G401 (cell line): ENCODE measurements at regions not wholly inside any gene's neighbourhood (a gene's known extent, or its start where the extent isn't known, plus 50 kb on each side); places are given as distances from the start of the nearest gene placed in this dataset.
"Not testable (repeated sequence)": the region's sequence is repeated elsewhere in the genome, so short reads cannot be mapped to it uniquely, and the experiment has no call there.

Experiments
- DNase-seq: peaks from one replicate; pipeline ENCODE4 v3.0.0-alpha.2; 2015; ENCODE audit warnings: low spot score
- in situ Hi-C: cut with HindIII; loops from 2 replicates; pipeline ENCODE4 v1.10.0; 2016; ENCODE audit warnings: low sequenced_read_pairs, mixed read lengths

DNA sequence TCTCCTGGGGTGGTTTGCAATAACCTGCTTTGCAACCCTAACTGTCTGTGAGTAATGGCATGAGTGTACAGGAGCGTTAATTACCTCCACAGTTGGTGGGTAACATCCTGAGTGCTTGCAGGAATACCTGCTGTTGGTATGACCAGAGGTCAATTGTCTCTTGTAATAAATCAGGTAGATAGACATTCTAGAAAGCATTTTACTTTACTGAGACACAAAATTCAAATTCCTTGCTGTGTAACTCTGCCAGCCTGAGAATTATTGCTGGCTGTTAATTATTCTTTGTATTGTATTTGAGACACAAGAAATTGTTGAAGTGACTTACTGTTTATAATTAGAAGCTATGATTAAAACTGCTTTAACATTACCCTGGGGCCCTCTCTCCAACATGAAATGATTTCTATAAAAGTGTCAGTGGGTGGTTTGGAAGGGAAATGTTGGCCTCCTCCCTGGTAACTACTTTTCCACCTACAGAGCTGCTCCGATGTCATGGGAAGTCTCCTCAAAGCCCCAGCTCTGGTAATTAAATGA lies 150.8 kb upstream of the ADCY2 start:
- in situ Hi-C loops = no loop called here
- DNase-seq = no peak

DNA sequence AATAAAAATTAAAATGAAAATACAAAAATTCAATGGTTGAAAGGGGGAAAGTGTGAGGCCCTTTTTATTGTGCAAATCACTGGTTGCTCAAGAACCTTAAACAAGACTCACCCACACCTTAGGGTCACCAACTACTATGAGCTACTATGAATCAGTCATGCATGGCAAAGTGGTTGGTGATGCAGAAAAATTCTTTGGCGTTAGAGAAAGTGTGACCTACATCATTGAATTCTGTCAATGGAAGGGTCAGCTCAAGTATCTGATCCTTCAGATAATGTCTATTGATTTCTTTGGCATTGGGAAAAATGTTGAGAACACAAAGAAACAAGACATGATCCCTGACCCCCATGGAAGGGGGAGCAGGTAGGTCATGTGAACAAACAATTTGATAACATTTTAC lies 149.7 kb upstream of the ADCY2 start:
- in situ Hi-C loops = no loop called here
- no peak for DNase-seq

DNA sequence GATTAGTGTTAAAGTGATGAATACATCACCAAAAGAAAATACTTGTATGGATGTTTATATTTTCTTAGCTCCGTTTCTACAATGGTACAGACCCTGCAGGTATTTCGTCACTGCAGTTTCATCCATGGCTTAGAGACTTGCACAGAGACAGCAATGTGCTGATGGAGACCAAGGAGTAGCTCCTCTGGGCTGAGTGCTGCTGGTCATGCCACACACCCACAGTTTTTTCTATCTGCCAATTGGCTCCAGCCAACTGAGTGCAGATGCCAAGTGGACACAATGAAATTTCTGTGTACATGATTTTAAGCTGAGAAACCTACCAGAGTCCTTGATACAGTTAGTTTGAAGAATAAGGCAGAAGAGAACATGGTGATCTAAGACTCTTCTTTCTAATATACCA lies 145.9 kb upstream of the ADCY2 start:
- in situ Hi-C loops = no loop called here
- no peak for DNase-seq

DNA sequence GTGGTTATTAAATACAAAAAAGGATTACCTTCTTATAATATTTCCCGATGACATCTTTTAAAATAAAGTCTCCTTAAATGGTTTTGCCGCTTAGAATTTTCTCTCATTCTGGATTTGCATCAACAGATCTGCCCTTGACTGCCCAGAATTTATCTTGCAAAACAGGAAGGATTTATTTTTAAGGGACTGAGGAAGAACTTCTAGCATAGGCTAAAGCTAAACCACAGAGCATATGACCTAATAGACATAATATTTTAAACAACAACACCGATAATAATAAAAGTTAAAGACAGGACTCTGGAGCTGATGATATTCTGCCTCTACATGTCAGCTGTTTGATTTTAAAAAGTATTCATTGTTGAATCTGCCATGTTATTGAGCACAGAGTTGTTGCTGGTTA lies 145.3 kb upstream of the ADCY2 start:
- DNase-seq = no peak
- in situ Hi-C loops = no loop called here

DNA sequence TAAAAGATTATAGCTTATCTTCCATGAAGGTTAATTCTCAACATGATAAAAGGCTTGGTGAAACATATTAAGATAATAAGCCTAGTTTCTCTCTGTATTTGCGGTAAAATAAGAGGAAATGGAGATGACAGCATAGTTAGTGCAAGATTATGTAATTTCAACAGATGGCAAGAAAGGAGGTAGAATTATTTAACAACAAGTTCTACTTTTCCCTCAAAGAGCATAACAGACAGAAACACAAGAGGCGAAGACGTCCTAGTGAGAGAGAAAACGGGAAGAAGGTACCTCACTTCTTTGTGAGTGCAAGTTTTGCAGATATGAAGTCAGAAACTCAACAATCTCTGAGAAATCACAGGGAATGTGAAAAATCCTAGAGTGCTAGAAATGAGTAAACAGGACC lies 144.8 kb upstream of the ADCY2 start:
- in situ Hi-C loops = no loop called here
- DNase-seq = no peak

DNA sequence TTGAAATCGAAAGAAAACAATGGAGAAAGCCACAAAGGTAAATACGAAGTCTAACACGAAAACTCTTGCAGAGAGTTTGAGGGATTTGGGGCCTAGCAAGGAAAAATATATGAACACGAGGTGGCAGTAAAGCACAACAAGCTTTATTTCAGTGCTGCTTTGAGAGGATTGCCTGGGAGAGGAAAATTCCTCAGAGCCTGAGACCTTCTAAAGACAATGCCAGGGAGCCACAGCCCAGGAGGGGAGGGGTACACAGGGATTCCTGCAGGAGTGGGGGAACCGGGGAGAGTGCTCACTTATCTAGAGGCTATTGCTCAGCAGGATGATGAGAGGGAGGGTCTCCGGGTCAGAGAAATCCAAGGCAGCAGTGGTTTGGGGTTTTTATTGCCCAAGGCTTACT lies 134.9 kb upstream of the ADCY2 start:
- DNase-seq = peak; percentile 44
- in situ Hi-C loops = no loop called here

DNA sequence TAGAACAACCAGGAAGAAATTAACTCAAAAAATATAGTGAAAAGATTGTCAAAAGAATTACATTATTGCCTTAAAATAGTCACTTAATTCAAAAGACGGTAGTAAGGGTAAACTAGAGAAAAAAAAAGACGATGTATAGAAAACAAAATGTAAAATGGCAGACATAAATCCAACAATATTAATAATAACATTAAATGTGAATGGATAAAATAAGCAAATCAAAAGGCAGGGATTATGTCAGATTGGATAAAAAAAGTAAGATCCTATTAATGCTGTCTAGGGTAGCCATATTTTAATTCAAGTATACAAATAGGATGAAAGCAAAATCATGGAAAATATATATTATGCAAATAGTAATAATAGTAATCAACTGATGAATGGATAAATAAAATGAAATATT lies 134.0 kb upstream of the ADCY2 start:
- in situ Hi-C loops = no loop called here
- DNase-seq = no peak

DNA sequence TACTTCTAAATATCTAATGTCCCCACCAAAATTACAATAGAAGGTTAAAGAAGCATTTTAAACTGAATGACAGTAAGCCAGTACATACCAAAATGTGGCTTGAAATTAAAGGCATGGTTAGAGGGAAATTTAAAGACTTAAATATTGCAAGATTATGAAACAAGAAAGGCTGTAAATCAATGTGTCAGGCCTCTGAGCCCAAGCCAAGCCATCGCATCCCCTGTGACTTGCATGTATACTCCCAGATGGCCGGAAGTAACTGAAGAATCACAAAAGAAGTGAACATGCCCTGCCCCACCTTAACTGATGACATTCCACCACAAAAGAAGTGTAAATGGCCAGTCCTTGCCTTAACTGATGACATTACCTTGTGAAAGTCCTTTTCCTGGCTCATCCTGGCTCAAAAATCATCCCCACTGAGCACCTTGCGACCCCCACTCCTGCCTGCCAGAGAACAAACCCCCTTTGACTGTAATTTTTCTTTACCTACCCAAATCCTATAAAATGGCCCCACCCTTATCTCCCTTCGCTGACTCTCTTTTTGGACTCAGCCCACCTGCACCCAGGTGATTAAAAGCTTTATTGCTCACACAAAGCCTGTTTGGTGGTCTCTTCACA lies 132.4 kb upstream of the ADCY2 start:
- DNase-seq, in situ Hi-C loops: not testable (repeated sequence)

DNA sequence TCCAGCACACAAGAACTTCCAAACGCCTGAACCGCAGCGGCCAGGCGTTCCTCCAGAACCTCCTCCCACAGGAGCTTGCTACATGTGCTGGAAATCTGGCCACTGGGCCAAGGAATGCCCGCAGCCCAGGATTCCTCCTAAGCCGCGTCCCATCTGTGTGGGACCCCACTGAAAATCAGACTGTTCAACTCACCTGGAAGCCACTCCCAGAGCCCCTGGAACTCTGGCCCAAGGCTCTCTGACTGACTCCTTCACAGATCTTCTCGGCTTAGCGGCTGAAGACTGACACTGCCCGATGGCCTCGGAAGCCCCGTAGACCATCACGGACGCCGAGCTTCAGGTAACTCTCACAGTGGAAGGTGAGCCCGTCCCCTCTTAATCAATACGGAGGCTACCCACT lies 130.2 kb upstream of the ADCY2 start:
- in situ Hi-C loops, DNase-seq: not testable (repeated sequence)

DNA sequence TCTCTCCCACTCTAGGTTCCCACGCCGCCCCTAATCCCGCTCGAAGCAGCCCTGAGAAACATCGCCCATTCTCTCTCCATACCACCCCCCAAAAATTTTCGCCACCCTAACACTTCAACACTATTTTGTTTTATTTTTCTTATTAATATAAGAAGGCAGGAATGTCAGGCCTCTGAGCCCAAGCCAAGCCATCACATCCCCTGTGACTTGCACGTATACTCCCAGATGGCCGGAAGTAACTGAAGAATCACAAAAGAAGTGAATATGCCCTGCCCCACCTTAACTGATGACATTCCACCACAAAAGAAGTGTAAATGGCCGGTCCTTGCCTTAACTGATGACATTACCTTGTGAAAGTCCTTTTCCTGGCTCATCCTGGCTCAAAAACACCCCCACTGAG lies 127.2 kb upstream of the ADCY2 start:
- DNase-seq, in situ Hi-C loops: not testable (repeated sequence)

DNA sequence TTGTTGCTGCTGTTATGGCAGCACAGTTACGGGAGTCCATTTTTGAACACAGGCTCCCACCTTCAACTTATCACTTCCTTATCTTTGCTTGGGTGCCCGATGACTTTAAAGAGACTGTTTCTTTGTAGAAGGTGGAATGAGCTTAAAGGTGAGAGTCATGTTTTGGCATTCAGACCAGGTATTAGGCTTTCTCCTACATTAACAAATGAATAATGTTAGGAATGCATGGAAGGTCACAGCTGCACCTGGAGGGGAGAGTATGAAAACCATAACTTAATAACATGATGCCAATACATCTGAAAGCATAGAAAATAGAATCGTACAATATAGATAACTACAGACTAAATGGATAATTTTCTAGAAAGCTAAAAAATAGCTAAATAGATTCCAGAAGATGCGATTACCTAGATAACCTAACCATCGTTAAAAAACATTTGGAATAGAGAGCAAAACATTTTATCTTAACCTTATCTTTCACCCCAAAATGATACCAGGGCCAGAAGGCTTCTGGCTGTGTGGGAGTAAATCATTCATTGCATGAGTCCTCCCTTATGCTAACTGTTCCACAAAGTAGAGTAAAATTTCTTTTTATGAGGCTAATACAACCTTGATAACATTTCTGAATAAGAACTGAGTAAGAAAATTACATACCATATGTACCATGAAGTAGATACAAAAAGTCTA lies 126.2 kb upstream of the ADCY2 start:
- no peak for DNase-seq
- in situ Hi-C loops = no loop called here

DNA sequence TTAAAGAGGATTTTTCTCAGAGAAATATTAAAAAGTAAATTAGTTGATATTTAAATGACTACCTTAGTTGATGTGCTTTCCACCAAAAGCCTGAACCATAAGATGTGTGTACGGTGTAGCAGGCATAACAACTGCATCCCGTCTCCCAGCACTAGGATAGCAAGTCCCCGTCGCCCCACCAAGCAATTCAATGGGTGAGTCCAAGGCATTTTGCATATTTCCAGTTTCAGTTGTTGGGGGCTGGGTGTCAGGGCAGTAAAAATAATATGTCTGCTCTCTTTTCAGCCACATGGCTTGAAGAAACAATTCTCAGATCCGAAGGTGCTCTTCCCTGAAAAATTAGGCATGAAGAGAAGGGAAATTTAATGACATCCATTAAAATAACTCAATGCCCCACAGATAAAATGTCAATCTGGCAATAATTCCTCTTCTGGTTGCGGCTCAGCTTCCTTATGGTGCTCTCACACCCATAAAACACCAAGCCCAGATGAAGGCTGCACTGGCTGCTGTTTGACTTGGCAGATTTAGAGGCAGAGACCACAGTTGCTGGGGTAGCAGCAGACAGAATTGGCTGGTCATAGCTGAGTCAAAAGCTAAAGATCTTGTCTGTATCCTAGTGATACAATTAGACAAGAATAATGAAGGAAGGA lies 124.4 kb upstream of the ADCY2 start:
- DNase-seq = no peak
- in situ Hi-C loops = no loop called here

DNA sequence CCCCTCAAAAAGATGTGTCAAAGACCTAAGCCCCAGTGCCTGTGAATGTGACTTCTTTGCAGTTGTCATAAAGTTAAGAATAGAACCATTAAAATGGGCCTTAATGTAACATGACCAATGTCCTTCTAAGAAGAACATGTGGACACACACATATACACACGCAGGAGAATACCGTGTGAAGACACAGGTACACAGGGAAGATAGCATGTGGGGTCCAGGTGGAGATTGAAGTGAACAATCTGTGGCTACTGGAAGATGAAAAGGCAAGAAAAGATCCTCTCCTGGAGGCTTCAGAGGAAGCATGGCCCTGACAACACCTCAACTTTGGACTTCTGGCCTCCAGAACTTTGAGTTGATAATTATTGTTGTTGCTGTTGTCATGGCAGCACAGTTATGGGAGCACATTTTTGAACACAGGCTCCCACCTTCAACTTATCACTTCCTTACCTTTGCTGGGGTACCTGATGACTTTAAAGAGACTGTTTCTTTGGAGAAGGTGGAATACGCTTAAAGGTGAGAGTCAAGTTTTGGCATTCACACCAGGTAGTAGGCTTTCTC lies 123.5 kb upstream of the ADCY2 start:
- no peak for DNase-seq
- in situ Hi-C loops = no loop called here

DNA sequence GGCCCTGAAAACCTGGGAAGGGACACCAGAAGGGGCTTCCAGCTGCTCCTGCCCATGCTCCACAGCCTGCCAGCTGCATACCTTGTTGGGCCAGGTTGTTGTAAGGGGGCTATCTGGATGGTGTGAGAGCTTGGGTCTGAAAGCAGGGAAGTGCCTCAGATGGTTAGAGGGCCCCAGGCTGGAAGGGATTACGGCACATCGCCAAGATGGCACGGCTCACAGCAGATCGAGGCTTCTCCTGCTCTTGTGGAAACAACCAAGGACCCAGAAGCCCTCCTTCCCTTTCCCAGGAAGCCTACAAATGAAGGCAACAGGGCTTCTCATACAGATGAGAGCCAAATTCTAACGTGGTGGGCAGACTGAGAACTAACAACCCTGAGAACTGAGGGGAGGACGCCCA lies 121.7 kb upstream of the ADCY2 start:
- in situ Hi-C loops = no loop called here
- no peak for DNase-seq

DNA sequence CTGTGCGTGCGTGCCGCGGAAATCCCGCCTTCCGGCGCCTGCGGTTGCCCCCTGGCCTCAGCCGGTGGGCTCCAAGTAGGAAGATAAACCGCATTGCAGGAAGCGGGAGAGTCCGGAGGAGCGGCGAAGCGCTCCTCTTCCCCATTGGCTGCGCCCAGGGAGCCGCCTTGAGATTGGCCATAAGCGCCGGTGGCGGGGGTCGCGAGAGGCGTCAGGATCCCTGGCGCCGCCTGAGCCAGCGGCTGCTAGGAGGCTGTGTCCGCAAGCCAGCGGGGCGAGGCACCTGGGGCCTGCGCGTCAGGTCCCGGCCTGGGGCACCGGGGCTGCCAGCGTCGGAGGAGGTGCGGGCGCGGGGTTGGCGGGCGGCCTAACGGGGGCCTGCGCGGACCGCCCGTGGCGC lies 106.3 kb upstream of the ADCY2 start:
- DNase-seq, in situ Hi-C loops: not testable (repeated sequence)

DNA sequence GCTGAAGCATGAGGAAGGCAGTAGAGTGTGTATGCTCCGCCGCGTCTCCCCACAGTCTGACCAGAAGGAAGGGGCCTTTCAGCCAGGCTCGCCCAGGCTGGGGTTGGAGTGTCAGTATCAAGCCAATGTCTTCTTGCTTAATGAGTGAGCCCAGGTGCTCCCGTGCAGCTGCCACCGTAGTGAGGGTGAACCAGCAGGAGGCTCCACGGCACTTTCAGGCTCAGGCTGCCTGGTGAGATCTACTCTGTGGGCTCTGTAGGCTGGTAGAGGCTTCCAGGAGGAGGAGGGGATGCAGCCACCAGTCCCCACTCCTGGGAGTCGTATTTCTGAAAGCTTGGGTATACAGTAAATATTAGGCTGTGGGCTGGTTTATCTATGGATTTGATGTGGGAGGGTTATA lies 98.1 kb upstream of the ADCY2 start:
- DNase-seq, in situ Hi-C loops: not testable (repeated sequence)

DNA sequence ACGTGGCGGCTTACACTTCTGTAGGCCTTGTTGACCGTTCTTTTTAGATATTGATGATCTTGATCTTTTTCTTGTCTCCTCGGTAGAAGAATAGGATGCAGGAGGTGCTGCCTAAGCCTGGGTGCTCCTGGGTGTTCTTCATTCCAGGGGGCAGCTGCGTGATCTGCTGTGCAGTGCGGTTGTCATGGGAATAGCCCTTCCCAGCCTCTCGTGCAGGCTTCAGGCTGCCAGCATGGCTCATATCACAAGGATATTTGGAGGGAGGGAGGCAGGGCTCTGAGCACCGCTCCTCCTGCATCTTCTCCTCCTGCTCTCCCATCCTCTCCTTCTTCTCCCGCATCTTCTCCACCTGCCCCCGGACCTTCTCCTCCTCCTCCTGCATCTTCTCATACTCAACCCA lies 96.2 kb upstream of the ADCY2 start:
- DNase-seq, in situ Hi-C loops: not testable (repeated sequence)

DNA sequence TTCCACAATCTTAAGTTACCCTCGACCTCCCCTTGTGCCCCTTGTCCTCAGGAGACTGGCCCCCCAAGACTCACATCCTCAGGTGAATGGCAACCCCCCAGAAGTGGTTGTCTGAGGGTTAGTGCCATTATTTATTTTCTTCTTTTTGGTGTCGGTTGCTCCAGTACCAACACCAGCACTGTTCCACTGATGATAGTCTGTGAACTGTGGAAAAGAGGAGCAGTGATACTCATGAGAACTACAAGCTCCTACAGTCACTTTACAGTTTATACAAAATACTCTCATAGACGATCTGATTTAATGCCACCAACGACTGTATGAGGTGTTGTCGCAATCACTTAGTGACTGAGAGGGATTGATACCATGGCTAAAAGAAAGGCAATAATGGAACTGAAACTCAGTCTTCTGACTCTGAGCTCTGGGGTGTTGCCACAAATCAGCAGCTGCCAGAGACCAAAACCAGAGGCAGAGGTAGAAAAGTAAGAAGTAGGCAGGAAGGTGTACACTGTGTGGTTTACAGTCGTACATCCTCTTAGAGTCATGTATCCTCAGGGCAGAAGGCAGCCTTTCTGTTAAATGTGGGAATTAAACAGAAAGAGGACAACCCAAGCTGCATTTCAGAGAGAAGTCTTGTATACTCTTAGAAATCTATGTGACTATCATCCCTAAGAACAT lies 90.8 kb upstream of the ADCY2 start:
- DNase-seq, in situ Hi-C loops: not testable (repeated sequence)

DNA sequence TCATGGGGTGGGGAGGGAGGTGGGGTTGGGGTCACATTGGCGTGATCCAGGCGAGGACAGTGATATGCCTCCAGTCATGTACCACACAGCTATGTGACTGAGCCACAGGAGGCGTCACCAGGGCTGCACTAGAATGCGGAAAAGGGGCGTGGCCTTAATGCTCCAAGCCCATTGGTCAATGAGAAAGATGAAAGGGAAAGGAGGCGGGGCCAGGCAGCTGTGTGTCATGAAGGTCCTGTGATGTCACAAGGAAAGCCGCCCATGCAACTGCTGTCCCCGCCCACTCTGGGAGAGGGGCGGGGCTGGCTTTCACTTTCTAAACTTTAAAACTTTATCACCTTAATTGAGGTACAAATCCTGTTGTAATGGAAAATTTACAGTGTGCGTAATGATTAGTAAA lies 89.4 kb upstream of the ADCY2 start:
- in situ Hi-C loops, DNase-seq: not testable (repeated sequence)

DNA sequence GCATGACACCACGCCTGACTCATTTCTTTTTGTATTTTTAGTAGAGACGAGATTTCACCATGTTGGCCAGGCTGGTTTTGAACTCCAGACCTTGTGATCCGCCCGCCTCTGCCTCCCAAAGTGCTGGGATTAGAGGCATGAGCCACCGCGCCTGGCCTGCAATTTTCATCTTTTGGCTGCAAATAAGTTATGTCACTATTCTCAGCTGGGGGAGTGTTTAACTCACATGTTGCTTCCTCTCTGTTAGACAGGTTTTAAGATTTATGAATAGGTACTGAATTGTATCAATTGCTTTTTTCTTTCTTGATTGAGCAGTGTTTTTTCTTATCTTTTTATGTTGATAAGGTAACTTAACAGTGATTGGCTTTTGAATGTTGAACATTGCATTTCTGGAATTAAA lies 88.2 kb upstream of the ADCY2 start:
- in situ Hi-C loops = not testable (repeated sequence)

More for the DNA sequence above, 88.2 kb upstream of the ADCY2 start:
- not testable (repeated sequence) for DNase-seq
